Smooth muscle cell (in vitro differentiated cells): ENCODE measurements at regions not wholly inside any gene's neighbourhood (a gene's known extent, or its start where the extent isn't known, plus 50 kb on each side); places are given as distances from the start of the nearest gene placed in this dataset.

Experiments
- DNase-seq: peaks from one replicate; lab custom pipeline; 2025; ENCODE audit not compliant: unreplicated experiment; lab: John Stamatoyannopoulos, UW
- H2AFZ ChIP-seq: fragments of 200-600 bp; sonication (generic); 2 replicates; pipeline ENCODE4 v1.6.0; 2016; ENCODE audit warnings: antibody characterized with exemption, low read depth, mild to moderate bottlenecking
- H3F3A ChIP-seq: fragments of 200-600 bp; sonication (generic); 2 replicates; pipeline ENCODE4 v1.6.0; 2017; ENCODE audit warnings: antibody characterized with exemption, low read depth
- H3K27ac ChIP-seq: fragments of 200-600 bp; sonication (generic); 2 replicates; pipeline ENCODE4 v1.5.1; 2016; ENCODE audit warnings: low read depth, mild to moderate bottlenecking
- H3K27me3 ChIP-seq: fragments of 200-600 bp; sonication (generic); 2 replicates; pipeline ENCODE4 v1.6.1; 2016; ENCODE audit warnings: low read depth, mild to moderate bottlenecking
- H3K36me3 ChIP-seq: fragments of 200-600 bp; sonication (generic); 2 replicates; pipeline ENCODE4 v1.5.1; 2016; ENCODE audit warnings: low read depth
- H3K4me1 ChIP-seq: fragments of 200-600 bp; sonication (generic); 2 replicates; pipeline ENCODE4 v1.5.1; 2016; ENCODE audit warnings: low read depth
- H3K4me2 ChIP-seq: fragments of 200-600 bp; sonication (generic); 2 replicates; pipeline ENCODE4 v1.6.0; 2016; ENCODE audit warnings: mild to moderate bottlenecking
- H3K4me3 ChIP-seq: fragments of 200-600 bp; sonication (generic); 2 replicates; pipeline ENCODE4 v1.5.1; 2016; ENCODE audit warnings: mild to moderate bottlenecking
- H3K79me2 ChIP-seq: fragments of 200-600 bp; sonication (generic); 2 replicates; pipeline ENCODE4 v1.6.0; 2016; ENCODE audit warnings: low read depth, mild to moderate bottlenecking
- H3K9ac ChIP-seq: fragments of 200-600 bp; sonication (generic); 2 replicates; pipeline ENCODE4 v1.6.0; 2016; ENCODE audit warnings: low read depth
- H3K9me3 ChIP-seq: fragments of 200-600 bp; sonication (generic); replicated peaks from 2 replicates; pipeline ENCODE4 v1.5.1; 2016; ENCODE audit warnings: low read depth
- H4K20me1 ChIP-seq: fragments of 200-600 bp; sonication (generic); 2 replicates; pipeline ENCODE4 v1.6.0; 2016; ENCODE audit warnings: low read depth
- CTCF ChIP-seq: fragments of 200-600 bp; sonication (generic); IDR thresholded peaks from 2 replicates; pipeline ENCODE4 v1.5.1; 2017; ENCODE audit warnings: borderline replicate concordance, mild to moderate bottlenecking, antibody characterized with exemption; ENCODE audit not compliant: insufficient read depth, poor library complexity, severe bottlenecking
- WGBS: methylation state at CpG from one replicate; pipeline ENCODE4 v1.1.7; 2016; ENCODE audit warnings: low lambda C conversion rate; 5-methylcytosine and 5-hydroxymethylcytosine counted together

- no peak for DNase-seq
- no peak overlapping the region for H2AFZ ChIP-seq
- no peaks in the 10 kb centered on the region for H3K4me1 ChIP-seq
- H3K36me3 ChIP-seq = no peaks in the 10 kb centered on the region
- H3K9ac ChIP-seq = no peak overlapping the region
- H3K27me3 ChIP-seq = no peaks in the 10 kb centered on the region
- H3K4me3 ChIP-seq = no peak overlapping the region
- no peak overlapping the region for H3K27ac ChIP-seq
- no peaks in the 10 kb centered on the region for H3F3A ChIP-seq
- TF ChIP-seq CTCF = no peak
- no peaks in the 10 kb centered on the region for H3K9me3 ChIP-seq
- no peak overlapping the region for H3K4me2 ChIP-seq
- no peaks in the 10 kb centered on the region for H3K79me2 ChIP-seq
- H4K20me1 ChIP-seq = no peaks in the 10 kb centered on the region
Observed at GRCh38 chrX:42496239-42496638, 281.7 kb downstream of the PPP1R2C start.

GRCh38 chrX:42495139-42495538, 282.8 kb downstream of the PPP1R2C start:
- no peak overlapping the region for H2AFZ ChIP-seq
- DNase-seq = no peak
- no peaks in the 10 kb centered on the region for H3K4me1 ChIP-seq
- H3K36me3 ChIP-seq = no peaks in the 10 kb centered on the region
- H3K9me3 ChIP-seq = no peaks in the 10 kb centered on the region
- 87% methylated on average over 7 of the region's 7 CpGs for WGBS
- H3K4me2 ChIP-seq = no peak overlapping the region
- H4K20me1 ChIP-seq = no peaks in the 10 kb centered on the region
- no peaks in the 10 kb centered on the region for H3F3A ChIP-seq
- no peak for TF ChIP-seq CTCF
- no peak overlapping the region for H3K9ac ChIP-seq
- H3K27me3 ChIP-seq = no peaks in the 10 kb centered on the region
- H3K79me2 ChIP-seq = no peaks in the 10 kb centered on the region
- H3K4me3 ChIP-seq = no peak overlapping the region
- H3K27ac ChIP-seq = no peak overlapping the region

GRCh38 chrX:42491137-42491907, 286.6 kb downstream of the PPP1R2C start:
- H3K36me3 ChIP-seq = no peaks in the 10 kb centered on the region
- WGBS = 87% methylated on average over 2 of the region's 2 CpGs
- no peak for TF ChIP-seq CTCF

GRCh38 chrX:42490111-42490510, 287.9 kb downstream of the PPP1R2C start:
- Histone ChIP-seq H3F3A (no peaks in the 10 kb centered on the region), H3K79me2 (no peaks in the 10 kb centered on the region), H3K4me3 (no peak overlapping the region), H3K36me3 (no peaks in the 10 kb centered on the region), H3K4me1 (no peaks in the 10 kb centered on the region), H3K4me2 (no peak overlapping the region), H4K20me1 (no peaks in the 10 kb centered on the region), H2AFZ (no peak overlapping the region), H3K9ac (no peak overlapping the region), H3K27ac (no peak overlapping the region), H3K9me3 (no peaks in the 10 kb centered on the region), H3K27me3 (no peaks in the 10 kb centered on the region)
- no peak for TF ChIP-seq CTCF
- WGBS = 79% methylated on average over 3 of the region's 3 CpGs
- DNase-seq = no peak

More at GRCh38 chrX:42491137-42491907, 286.6 kb downstream of the PPP1R2C start:
- no peaks in the 10 kb centered on the region for H3K79me2 ChIP-seq
- no peak overlapping the region for H2AFZ ChIP-seq
- H4K20me1 ChIP-seq = no peaks in the 10 kb centered on the region
- no peaks in the 10 kb centered on the region for H3F3A ChIP-seq
- no peak for DNase-seq
- H3K4me2 ChIP-seq = no peak overlapping the region
- no peak overlapping the region for H3K9ac ChIP-seq
- H3K4me3 ChIP-seq = no peak overlapping the region
- no peaks in the 10 kb centered on the region for H3K27me3 ChIP-seq
- no peak overlapping the region for H3K27ac ChIP-seq
- no peaks in the 10 kb centered on the region for H3K4me1 ChIP-seq
- H3K9me3 ChIP-seq = no peaks in the 10 kb centered on the region
